Body of pancreas (tissue), 4 donors: ENCODE measurements at regions not wholly inside any gene's neighbourhood (a gene's known extent, or its start where the extent isn't known, plus 50 kb on each side); places are given as distances from the start of the nearest gene placed in this dataset.

Experiments used
- CTCF ChIP-seq, 7 experiments: fragments of 450-650 bp in 4 of 7; fragments of 200-600 bp in 3 of 7; sonication (generic) in 3 of 7; IDR thresholded peaks; one replicate each; pipeline ENCODE4 v1.5.1; 2016 to 2019; ENCODE audit warnings: antibody characterized with exemption in 7 of 7
- POLR2A ChIP-seq, 3 donors: fragments of 450-650 bp; IDR thresholded peaks; one replicate each; pipeline ENCODE4 v1.6.1; 2016; ENCODE audit warnings: antibody characterized with exemption in 3 of 3, mild to moderate bottlenecking in 2 of 3

- TF ChIP-seq CTCF (IDR thresholded peaks at IDR 0.05) = no peak
- no peak for TF ChIP-seq POLR2A (IDR thresholded peaks at IDR 0.05)
Observed at GRCh38 chr14:98977451-98977850, 294.5 kb downstream of the BCL11B start.
